H1 (cell line): ENCODE measurements at regions not wholly inside any gene's neighbourhood (a gene's known extent, or its start where the extent isn't known, plus 50 kb on each side); places are given as distances from the start of the nearest gene placed in this dataset.
A peak's percentile ranks its signal among the peaks of the same experiment; 100 is the strongest.

ENCODE experiments used
- CTCF ChIA-PET: fragments of 300-600 bp; sonication (Branson Sonifier 250); formaldehyde crosslinking; loops from one replicate; lab custom pipeline; 2021; ENCODE audit not compliant: partially characterized antibody; lab: Charles Lee
- POLR2A ChIA-PET: fragments of 300-600 bp; sonication (Branson Sonifier 250); formaldehyde crosslinking; loops from one replicate; lab custom pipeline; 2021; ENCODE audit warnings: inconsistent platforms; ENCODE audit not compliant: partially characterized antibody; lab: Charles Lee
- DNase-seq, 2 experiments: peaks; one replicate each; pipeline versions ENCODE4 v3.0.0 to v3.0.0-alpha.2; 2010 to 2022; ENCODE audit warnings: low spot score in 2 of 2, low read depth in 1 of 2, mixed read lengths in 1 of 2
- FAIRE-seq: peaks from 2 replicates; lab custom pipeline; 2011; peaks lifted over from hg19 to GRCh38; lab: Jason Lieb, UNC
- H2AFZ ChIP-seq: 2 replicates; pipeline ENCODE4 v1.8.1; 2012; ENCODE audit warnings: low read length, inconsistent platforms
- H2AK5ac ChIP-seq: 2 replicates; pipeline ENCODE4 v1.6.1; 2013; ENCODE audit warnings: low read depth, low read length
- H2BK120ac ChIP-seq: replicated peaks from 2 replicates; pipeline ENCODE3; 2013; ENCODE audit warnings: low read depth, low read length, inconsistent platforms
- H2BK12ac ChIP-seq: 2 replicates; pipeline ENCODE4 v1.6.1; 2013; ENCODE audit warnings: low read depth, low read length
- H2BK15ac ChIP-seq: 2 replicates; pipeline ENCODE4 v1.6.1; 2013; ENCODE audit warnings: low read length
- H2BK20ac ChIP-seq: 2 replicates; pipeline ENCODE4 v1.6.1; 2013; ENCODE audit warnings: low read length
- H2BK5ac ChIP-seq: 2 replicates; pipeline ENCODE4 v1.6.1; 2013; ENCODE audit warnings: low read depth, low read length
- H3K14ac ChIP-seq: 2 replicates; pipeline ENCODE4 v1.6.1; 2013; ENCODE audit warnings: inconsistent platforms; ENCODE audit not compliant: insufficient read length
- H3K18ac ChIP-seq: 2 replicates; pipeline ENCODE4 v1.6.1; 2013; ENCODE audit warnings: low read length; ENCODE audit errors: extremely low read depth
- H3K23ac ChIP-seq: 2 replicates; pipeline ENCODE4 v1.6.1; 2013; ENCODE audit warnings: inconsistent platforms; ENCODE audit not compliant: insufficient read length
- H3K23me2 ChIP-seq: 2 replicates; pipeline ENCODE4 v1.6.1; 2013; ENCODE audit warnings: low read depth, low read length
- H3K27ac ChIP-seq: 2 replicates; pipeline ENCODE4 v1.6.1; 2011; ENCODE audit warnings: low read depth, low read length, inconsistent platforms
- H3K27me3 ChIP-seq, 4 experiments: replicated peaks in 1 of 4; 1 replicate in 1 of 4; 2 replicates in 3 of 4; pipeline versions ENCODE4 v1.6.1 to v1.8.1; 2011 to 2013; ENCODE audit warnings: low read length in 3 of 4, mild to moderate bottlenecking in 3 of 4, inconsistent platforms in 2 of 4, mixed read lengths in 2 of 4, moderate library complexity in 1 of 4; ENCODE audit not compliant: control insufficient read depth in 3 of 4, insufficient read depth in 3 of 4; ENCODE audit errors: extremely low read depth in 1 of 4
- H3K36me3 ChIP-seq, 4 experiments: 2 replicates each; pipeline versions ENCODE4 v1.6.1 to v1.8.1; 2011 to 2013; ENCODE audit warnings: mild to moderate bottlenecking in 4 of 4, low read length in 3 of 4, moderate library complexity in 2 of 4, control low read depth in 1 of 4, inconsistent platforms in 1 of 4; ENCODE audit not compliant: insufficient read depth in 4 of 4, control insufficient read depth in 2 of 4
- H3K4ac ChIP-seq: replicated peaks from 2 replicates; pipeline ENCODE3; 2013; ENCODE audit warnings: low read length, low read depth, mixed read lengths, inconsistent platforms; ENCODE audit not compliant: insufficient read length
- H3K4me1 ChIP-seq, 4 experiments: replicated peaks in 1 of 4; 1 replicate in 1 of 4; 2 replicates in 3 of 4; pipeline versions ENCODE4 v1.6.1 to v1.8.1; 2011 to 2013; ENCODE audit warnings: low read length in 3 of 4, inconsistent platforms in 2 of 4, mixed read lengths in 1 of 4; ENCODE audit not compliant: insufficient read depth in 4 of 4, control insufficient read depth in 3 of 4
- H3K4me2 ChIP-seq, 2 experiments: 2 replicates each; pipeline versions ENCODE4 v1.6.1 to v1.8.1; 2011 to 2013; ENCODE audit warnings: low read depth in 2 of 2, low read length in 2 of 2, control low read depth in 1 of 2, inconsistent platforms in 1 of 2, mild to moderate bottlenecking in 1 of 2; ENCODE audit not compliant: insufficient read depth in 1 of 2
- H3K4me3 ChIP-seq, 4 experiments: fragments of 200-600, 300-600 bp in 1 of 4; sonication (generic), shearing (Covaris generic), sonication (Bioruptor Twin) in 1 of 4; 2 replicates each; pipeline versions ENCODE4 v1.5.1 to v1.8.1; 2011 to 2016; ENCODE audit warnings: low read length in 4 of 4, low read depth in 3 of 4, control low read depth in 2 of 4, inconsistent platforms in 2 of 4, mild to moderate bottlenecking in 2 of 4, mixed read lengths in 1 of 4, moderate library complexity in 1 of 4; ENCODE audit not compliant: insufficient read depth in 2 of 4; ENCODE audit errors: extremely low read depth in 1 of 4
- H3K56ac ChIP-seq: replicated peaks from 2 replicates; pipeline ENCODE3; 2013; ENCODE audit warnings: low read depth, mild to moderate bottlenecking, mixed read lengths, low read length, inconsistent platforms; ENCODE audit not compliant: insufficient read length
- H3K79me1 ChIP-seq: 2 replicates; pipeline ENCODE4 v1.6.1; 2013; ENCODE audit warnings: low read depth, low read length, control low read depth
- H3K79me2 ChIP-seq, 2 experiments: 2 replicates each; pipeline versions ENCODE4 v1.6.1 to v1.8.1; 2012 to 2013; ENCODE audit warnings: low read length in 2 of 2, mild to moderate bottlenecking in 2 of 2, inconsistent platforms in 1 of 2; ENCODE audit not compliant: insufficient read depth in 2 of 2, control insufficient read depth in 1 of 2
- H3K9ac ChIP-seq, 4 experiments: replicated peaks in 1 of 4; 1 replicate in 1 of 4; 2 replicates in 3 of 4; pipeline versions ENCODE4 v1.6.1 to v1.8.1; 2011 to 2013; ENCODE audit warnings: low read depth in 3 of 4, low read length in 3 of 4, control low read depth in 2 of 4, mild to moderate bottlenecking in 2 of 4, moderate library complexity in 2 of 4, inconsistent platforms in 1 of 4; ENCODE audit errors: extremely low read depth in 1 of 4
- H3K9me3 ChIP-seq, 2 experiments: 2 replicates each; pipeline versions ENCODE4 v1.6.1 to v1.8.1; 2012 to 2013; ENCODE audit warnings: mild to moderate bottlenecking in 2 of 2, moderate library complexity in 2 of 2, control low read depth in 1 of 2, inconsistent platforms in 1 of 2, low read depth in 1 of 2, low read length in 1 of 2, mixed read lengths in 1 of 2; ENCODE audit not compliant: insufficient read depth in 2 of 2
- H4K20me1 ChIP-seq, 2 experiments: replicated peaks in 1 of 2; 2 replicates each; pipeline versions ENCODE3 to v1.8.1; 2011 to 2013; ENCODE audit warnings: inconsistent platforms in 2 of 2, low read length in 2 of 2, mild to moderate bottlenecking in 1 of 2; ENCODE audit not compliant: insufficient read depth in 2 of 2, control insufficient read depth in 1 of 2
- H4K5ac ChIP-seq: 2 replicates; pipeline ENCODE4 v1.6.1; 2013; ENCODE audit warnings: low read length, low read depth, mixed read lengths, inconsistent platforms; ENCODE audit not compliant: insufficient read length
- H4K8ac ChIP-seq: 2 replicates; pipeline ENCODE4 v1.8.0; 2013; ENCODE audit warnings: mild to moderate bottlenecking, moderate library complexity, low read length, inconsistent platforms; ENCODE audit not compliant: insufficient read depth; ENCODE audit errors: extremely low read depth
- H4K91ac ChIP-seq: replicated peaks from 2 replicates; pipeline ENCODE3; 2013; ENCODE audit warnings: low read length, mixed read lengths, inconsistent platforms; ENCODE audit not compliant: insufficient read length
- WGBS, 2 experiments: shearing (Covaris generic) in 1 of 2; methylation state at CpG; one replicate each; pipeline versions ENCODE4 v1.1.6 to v1.1.7; 2013 to 2015; ENCODE audit warnings: low lambda C conversion rate in 2 of 2, mixed read lengths in 2 of 2, inconsistent platforms in 1 of 2, low coverage in 1 of 2, missing lambda C conversion rate in 1 of 2; ENCODE audit not compliant: insufficient replicate concordance in 2 of 2, insufficient coverage in 1 of 2, insufficient read length in 1 of 2; ENCODE audit errors: extremely low coverage in 1 of 2, missing lambda C conversion rate in 1 of 2; 5-methylcytosine and 5-hydroxymethylcytosine counted together
- TF ChIP-seq, protein P1 (sequence below): fragments of 300-600 bp; sonication (generic); IDR thresholded peaks from 2 replicates; pipeline ENCODE4 v1.7.1; 2012; ENCODE audit warnings: low read length, moderate library complexity, mild to moderate bottlenecking, inconsistent platforms; ENCODE audit not compliant: insufficient replicate concordance

DNA sequence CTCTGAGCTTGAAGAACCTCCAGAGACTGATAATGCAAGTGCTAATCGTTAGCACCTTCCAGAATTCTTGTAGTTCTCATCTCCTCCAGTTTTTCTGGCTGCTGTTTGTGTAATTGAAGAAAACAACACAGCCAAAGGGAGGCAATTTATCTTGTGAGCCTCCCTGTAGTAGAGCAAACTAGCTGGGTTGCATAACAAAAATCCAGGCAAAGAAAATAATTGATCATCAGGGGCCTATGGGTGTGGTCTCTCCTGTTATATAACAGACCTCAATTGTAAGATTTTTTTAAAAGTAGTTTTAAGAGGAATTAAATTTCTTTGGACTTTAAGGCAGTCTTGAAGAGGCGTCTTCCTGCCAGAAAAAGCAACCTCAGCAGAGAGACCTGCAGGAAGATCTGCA is 817.0 kb downstream of the CENPC start:
- 83% methylated on average over 2 of the region's 2 CpGs; no CpG with 5 or more reads in 1 of the 2 experiments for WGBS, 2 experiments
- H3K27me3 ChIP-seq: no peaks in the 10 kb centered on the region
- H3K4me2 ChIP-seq: no peak overlapping the region
- no peaks in the 10 kb centered on the region for H4K20me1 ChIP-seq
- ChIA-PET CTCF (no interaction called here), POLR2A (no interaction called here)
- no peaks in the 10 kb centered on the region for H3K36me3 ChIP-seq
- H2BK120ac ChIP-seq: no peak overlapping the region
- no peak overlapping the region for H2BK12ac ChIP-seq
- H4K91ac ChIP-seq: no peak overlapping the region
- H3K4me1 ChIP-seq: no peaks in the 10 kb centered on the region
- H2AK5ac ChIP-seq: no peak overlapping the region
- no peak overlapping the region for H4K5ac ChIP-seq
- no peak overlapping the region for H4K8ac ChIP-seq
- H2BK15ac ChIP-seq: no peak overlapping the region
- no peak overlapping the region for H3K27ac ChIP-seq
- no peak for DNase-seq
- H3K23me2 ChIP-seq: no peaks in the 10 kb centered on the region
- H3K9ac ChIP-seq: no peak overlapping the region
- no peak overlapping the region for H3K23ac ChIP-seq
- no peak overlapping the region for H3K18ac ChIP-seq
- no peak for FAIRE-seq
- no peak overlapping the region for H3K4ac ChIP-seq
- no peak overlapping the region for H3K56ac ChIP-seq
- H3K9me3 ChIP-seq: no peaks in the 10 kb centered on the region
- no peaks in the 10 kb centered on the region for H3K79me1 ChIP-seq
- no peak overlapping the region for H3K14ac ChIP-seq
- no peak overlapping the region for H2BK5ac ChIP-seq
- no peak overlapping the region for H3K4me3 ChIP-seq
- no peaks in the 10 kb centered on the region for H3K79me2 ChIP-seq
- 0 out of 2 replicates have a peak overlapping the region, but pooled peaks have one; percentile 4 for H2AFZ ChIP-seq
- H2BK20ac ChIP-seq: no peak overlapping the region
- TF ChIP-seq, protein P1, sequence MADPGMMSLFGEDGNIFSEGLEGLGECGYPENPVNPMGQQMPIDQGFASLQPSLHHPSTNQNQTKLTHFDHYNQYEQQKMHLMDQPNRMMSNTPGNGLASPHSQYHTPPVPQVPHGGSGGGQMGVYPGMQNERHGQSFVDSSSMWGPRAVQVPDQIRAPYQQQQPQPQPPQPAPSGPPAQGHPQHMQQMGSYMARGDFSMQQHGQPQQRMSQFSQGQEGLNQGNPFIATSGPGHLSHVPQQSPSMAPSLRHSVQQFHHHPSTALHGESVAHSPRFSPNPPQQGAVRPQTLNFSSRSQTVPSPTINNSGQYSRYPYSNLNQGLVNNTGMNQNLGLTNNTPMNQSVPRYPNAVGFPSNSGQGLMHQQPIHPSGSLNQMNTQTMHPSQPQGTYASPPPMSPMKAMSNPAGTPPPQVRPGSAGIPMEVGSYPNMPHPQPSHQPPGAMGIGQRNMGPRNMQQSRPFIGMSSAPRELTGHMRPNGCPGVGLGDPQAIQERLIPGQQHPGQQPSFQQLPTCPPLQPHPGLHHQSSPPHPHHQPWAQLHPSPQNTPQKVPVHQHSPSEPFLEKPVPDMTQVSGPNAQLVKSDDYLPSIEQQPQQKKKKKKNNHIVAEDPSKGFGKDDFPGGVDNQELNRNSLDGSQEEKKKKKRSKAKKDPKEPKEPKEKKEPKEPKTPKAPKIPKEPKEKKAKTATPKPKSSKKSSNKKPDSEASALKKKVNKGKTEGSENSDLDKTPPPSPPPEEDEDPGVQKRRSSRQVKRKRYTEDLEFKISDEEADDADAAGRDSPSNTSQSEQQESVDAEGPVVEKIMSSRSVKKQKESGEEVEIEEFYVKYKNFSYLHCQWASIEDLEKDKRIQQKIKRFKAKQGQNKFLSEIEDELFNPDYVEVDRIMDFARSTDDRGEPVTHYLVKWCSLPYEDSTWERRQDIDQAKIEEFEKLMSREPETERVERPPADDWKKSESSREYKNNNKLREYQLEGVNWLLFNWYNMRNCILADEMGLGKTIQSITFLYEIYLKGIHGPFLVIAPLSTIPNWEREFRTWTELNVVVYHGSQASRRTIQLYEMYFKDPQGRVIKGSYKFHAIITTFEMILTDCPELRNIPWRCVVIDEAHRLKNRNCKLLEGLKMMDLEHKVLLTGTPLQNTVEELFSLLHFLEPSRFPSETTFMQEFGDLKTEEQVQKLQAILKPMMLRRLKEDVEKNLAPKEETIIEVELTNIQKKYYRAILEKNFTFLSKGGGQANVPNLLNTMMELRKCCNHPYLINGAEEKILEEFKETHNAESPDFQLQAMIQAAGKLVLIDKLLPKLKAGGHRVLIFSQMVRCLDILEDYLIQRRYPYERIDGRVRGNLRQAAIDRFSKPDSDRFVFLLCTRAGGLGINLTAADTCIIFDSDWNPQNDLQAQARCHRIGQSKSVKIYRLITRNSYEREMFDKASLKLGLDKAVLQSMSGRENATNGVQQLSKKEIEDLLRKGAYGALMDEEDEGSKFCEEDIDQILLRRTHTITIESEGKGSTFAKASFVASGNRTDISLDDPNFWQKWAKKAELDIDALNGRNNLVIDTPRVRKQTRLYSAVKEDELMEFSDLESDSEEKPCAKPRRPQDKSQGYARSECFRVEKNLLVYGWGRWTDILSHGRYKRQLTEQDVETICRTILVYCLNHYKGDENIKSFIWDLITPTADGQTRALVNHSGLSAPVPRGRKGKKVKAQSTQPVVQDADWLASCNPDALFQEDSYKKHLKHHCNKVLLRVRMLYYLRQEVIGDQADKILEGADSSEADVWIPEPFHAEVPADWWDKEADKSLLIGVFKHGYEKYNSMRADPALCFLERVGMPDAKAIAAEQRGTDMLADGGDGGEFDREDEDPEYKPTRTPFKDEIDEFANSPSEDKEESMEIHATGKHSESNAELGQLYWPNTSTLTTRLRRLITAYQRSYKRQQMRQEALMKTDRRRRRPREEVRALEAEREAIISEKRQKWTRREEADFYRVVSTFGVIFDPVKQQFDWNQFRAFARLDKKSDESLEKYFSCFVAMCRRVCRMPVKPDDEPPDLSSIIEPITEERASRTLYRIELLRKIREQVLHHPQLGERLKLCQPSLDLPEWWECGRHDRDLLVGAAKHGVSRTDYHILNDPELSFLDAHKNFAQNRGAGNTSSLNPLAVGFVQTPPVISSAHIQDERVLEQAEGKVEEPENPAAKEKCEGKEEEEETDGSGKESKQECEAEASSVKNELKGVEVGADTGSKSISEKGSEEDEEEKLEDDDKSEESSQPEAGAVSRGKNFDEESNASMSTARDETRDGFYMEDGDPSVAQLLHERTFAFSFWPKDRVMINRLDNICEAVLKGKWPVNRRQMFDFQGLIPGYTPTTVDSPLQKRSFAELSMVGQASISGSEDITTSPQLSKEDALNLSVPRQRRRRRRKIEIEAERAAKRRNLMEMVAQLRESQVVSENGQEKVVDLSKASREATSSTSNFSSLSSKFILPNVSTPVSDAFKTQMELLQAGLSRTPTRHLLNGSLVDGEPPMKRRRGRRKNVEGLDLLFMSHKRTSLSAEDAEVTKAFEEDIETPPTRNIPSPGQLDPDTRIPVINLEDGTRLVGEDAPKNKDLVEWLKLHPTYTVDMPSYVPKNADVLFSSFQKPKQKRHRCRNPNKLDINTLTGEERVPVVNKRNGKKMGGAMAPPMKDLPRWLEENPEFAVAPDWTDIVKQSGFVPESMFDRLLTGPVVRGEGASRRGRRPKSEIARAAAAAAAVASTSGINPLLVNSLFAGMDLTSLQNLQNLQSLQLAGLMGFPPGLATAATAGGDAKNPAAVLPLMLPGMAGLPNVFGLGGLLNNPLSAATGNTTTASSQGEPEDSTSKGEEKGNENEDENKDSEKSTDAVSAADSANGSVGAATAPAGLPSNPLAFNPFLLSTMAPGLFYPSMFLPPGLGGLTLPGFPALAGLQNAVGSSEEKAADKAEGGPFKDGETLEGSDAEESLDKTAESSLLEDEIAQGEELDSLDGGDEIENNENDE: no peak
